Mammary epithelial cell (primary cell): ENCODE measurements at regions not wholly inside any gene's neighbourhood (a gene's known extent, or its start where the extent isn't known, plus 50 kb on each side); places are given as distances from the start of the nearest gene placed in this dataset.

ENCODE experiments used
- EZH2 ChIP-seq: IDR thresholded peaks from 2 replicates; pipeline ENCODE4 v1.6.1; 2012; ENCODE audit warnings: low read length, inconsistent platforms, borderline replicate concordance
- TF ChIP-seq, protein P1 (sequence below), 2 donors: IDR thresholded peaks in 1 of 2; conservative IDR thresholded peaks in 1 of 2; 2 replicates each; pipeline ENCODE4 v1.5.1; 2011 to 2012; ENCODE audit warnings: inconsistent platforms in 2 of 2, low read length in 2 of 2, mild to moderate bottlenecking in 2 of 2, control low read depth in 1 of 2, low read depth in 1 of 2; ENCODE audit not compliant: insufficient read depth in 1 of 2; ENCODE audit errors: extremely low read depth in 1 of 2

DNA sequence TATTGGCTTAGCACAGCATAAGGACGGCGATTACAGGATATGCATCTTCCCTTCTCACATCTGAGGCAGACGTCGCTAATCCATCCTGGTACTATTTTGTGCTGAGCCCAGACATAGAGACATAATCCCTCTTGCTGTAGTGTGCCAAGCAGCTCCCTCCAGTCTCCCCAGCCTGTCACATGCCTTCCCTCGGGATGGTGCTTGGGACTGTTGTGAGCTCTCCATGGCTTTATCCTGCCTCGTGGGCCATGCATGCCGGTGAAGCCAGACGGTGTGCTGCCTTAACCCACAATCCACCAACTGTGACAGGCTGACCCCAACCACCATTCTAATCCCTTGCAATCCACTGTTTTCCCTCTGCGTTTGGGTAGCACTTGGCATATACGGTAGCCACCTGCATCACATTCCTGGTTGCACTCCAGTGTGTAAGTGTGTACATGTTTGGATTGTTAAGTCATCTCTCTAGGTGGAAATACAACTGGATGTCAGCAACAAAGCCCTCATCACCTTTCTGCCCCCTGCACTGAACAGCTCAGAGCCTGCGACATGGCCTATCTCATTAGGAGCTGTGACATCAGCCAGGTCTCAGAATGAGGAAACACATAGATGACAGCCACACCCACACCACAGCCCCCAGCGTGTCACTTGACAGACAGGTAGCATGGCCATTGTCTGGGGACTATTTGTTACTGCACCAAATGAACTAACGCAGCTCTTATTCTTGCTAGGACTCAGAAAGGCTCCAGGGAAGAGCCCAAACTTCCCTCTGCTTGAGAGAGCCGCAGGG lies 374.8 kb upstream of the CDH4 start:
- TF ChIP-seq EZH2 = no peak
- TF ChIP-seq, protein P1, sequence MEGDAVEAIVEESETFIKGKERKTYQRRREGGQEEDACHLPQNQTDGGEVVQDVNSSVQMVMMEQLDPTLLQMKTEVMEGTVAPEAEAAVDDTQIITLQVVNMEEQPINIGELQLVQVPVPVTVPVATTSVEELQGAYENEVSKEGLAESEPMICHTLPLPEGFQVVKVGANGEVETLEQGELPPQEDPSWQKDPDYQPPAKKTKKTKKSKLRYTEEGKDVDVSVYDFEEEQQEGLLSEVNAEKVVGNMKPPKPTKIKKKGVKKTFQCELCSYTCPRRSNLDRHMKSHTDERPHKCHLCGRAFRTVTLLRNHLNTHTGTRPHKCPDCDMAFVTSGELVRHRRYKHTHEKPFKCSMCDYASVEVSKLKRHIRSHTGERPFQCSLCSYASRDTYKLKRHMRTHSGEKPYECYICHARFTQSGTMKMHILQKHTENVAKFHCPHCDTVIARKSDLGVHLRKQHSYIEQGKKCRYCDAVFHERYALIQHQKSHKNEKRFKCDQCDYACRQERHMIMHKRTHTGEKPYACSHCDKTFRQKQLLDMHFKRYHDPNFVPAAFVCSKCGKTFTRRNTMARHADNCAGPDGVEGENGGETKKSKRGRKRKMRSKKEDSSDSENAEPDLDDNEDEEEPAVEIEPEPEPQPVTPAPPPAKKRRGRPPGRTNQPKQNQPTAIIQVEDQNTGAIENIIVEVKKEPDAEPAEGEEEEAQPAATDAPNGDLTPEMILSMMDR (conservative IDR thresholded peaks at IDR 0.05 in 1 of 2, IDR thresholded peaks at IDR 0.05 in 1 of 2; ENCODE audit: extremely low read depth in 1 of 2, insufficient read depth in 1 of 2, low read depth in 1 of 2, low read length in 2 of 2) = no peak
